Frontal cortex (tissue), 3 donors: ENCODE measurements at regions not wholly inside any gene's neighbourhood (a gene's known extent, or its start where the extent isn't known, plus 50 kb on each side); places are given as distances from the start of the nearest gene placed in this dataset.

Experiments used
- DNase-seq, 2 donors: peaks; one replicate each; pipeline ENCODE4 v3.0.0; 2012; ENCODE audit warnings: low spot score in 2 of 2
- FAIRE-seq: peaks from 2 replicates; lab custom pipeline; 2012; peaks lifted over from hg19 to GRCh38; lab: Jason Lieb, UNC
- donor health status: control.
- donor health status: control.
- donor health status: control.

GRCh38 chr6:16818992-16819626, 57.8 kb upstream of the ATXN1 start:
- DNase-seq (no peak), FAIRE-seq (no peak)

- DNase-seq (no peak), FAIRE-seq (no peak)
These were observed 56.3 kb upstream of the ATXN1 start for GRCh38 chr6:16817594-16817993.

- FAIRE-seq (no peak), DNase-seq (no peak)
These were observed 55.6 kb upstream of the ATXN1 start for GRCh38 chr6:16816891-16817290.

- no peak for DNase-seq
- no peak for FAIRE-seq
These were observed 51.7 kb upstream of the ATXN1 start for GRCh38 chr6:16812993-16813392.

- no peak for FAIRE-seq
- DNase-seq = no peak
These were observed 50.2 kb upstream of the ATXN1 start for GRCh38 chr6:16811277-16811979.
